Ramos (cell line): ENCODE measurements at regions not wholly inside any gene's neighbourhood (a gene's known extent, or its start where the extent isn't known, plus 50 kb on each side); places are given as distances from the start of the nearest gene placed in this dataset.

ENCODE experiments used
- in situ Hi-C: fragments of 300-500 bp; cut with MboI; formaldehyde crosslinking; loops from one replicate; pipeline ENCODE4 v1.14.3; 2022; ENCODE audit warnings: low sequenced_read_pairs; ENCODE audit not compliant: unreplicated experiment

DNA sequence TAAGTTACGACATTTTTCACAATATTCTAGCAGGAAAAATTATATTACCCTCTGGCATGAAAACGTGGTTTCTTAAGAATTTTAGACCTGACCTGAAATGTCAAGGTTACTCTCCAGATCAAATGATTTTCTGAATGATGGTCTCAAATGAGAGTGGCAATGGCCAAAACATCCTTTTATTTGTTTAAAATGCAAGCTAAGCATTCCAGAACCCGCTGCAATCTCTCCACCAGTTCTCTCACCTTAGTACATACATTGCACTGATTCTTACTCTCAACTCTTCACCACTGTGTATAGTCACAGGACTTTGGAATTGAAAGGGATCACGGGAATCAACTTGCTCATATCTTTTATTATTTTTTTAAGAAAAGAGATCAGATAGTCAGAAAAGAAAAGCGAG is 391.6 kb upstream of the LRATD1 start:
- in situ Hi-C loops: no loop called here

DNA sequence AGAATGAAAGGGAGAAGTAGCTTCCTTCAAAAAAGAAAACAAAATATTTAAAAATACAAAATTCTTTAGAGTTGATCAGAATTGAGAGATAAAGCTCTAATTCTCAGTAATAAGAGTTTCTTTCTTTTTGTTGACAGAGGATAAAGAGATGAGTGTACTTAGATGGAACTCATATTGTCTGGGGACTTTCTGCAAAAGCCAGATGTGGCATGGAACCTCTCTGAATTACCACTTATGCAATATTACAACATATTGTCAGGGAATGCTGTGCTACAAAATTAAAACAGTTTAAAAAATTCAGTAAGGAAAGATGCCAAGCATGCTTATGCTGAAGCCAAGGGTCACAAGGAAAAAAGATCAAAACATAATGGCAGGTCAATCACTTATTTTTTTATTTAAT is 386.6 kb upstream of the LRATD1 start:
- in situ Hi-C loops: no loop called here

DNA sequence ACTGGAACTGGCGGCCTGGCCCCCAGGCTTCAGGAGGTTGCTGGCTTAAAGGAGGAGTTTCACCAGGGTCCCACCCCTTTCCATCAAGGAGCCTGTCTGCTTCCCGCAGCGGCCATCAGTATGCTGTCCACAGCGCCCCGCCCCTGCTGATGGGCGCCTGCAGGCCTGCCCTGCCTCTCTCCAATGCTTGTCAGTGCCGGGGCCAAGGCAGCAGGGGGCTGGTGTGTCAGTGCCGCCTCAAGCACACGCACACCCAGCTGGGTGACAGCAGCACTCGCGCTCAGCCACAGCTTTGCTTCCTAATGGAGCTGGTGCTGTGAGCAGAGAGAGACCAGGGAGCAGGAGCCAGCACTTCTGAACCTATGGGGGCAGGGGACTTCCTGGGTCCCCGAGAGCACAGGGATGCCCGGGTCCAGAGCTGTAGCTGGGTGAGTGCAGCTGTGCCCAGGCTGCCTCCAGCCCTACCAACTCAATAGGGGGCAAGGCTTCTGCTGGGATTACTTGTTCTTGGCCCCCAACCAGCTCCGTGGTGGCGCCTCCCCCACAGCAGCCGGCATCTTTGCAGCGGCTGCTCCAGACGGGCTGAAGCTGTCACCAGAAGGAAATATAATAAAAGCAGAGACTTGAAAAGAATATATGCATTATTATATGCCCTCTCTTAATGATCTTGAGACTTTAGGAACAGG is 377.2 kb upstream of the LRATD1 start:
- in situ Hi-C loops: no loop called here

- in situ Hi-C loops: no loop called here
Observed at GRCh38 chr2:14256890-14257289, 375.6 kb upstream of the LRATD1 start.

DNA sequence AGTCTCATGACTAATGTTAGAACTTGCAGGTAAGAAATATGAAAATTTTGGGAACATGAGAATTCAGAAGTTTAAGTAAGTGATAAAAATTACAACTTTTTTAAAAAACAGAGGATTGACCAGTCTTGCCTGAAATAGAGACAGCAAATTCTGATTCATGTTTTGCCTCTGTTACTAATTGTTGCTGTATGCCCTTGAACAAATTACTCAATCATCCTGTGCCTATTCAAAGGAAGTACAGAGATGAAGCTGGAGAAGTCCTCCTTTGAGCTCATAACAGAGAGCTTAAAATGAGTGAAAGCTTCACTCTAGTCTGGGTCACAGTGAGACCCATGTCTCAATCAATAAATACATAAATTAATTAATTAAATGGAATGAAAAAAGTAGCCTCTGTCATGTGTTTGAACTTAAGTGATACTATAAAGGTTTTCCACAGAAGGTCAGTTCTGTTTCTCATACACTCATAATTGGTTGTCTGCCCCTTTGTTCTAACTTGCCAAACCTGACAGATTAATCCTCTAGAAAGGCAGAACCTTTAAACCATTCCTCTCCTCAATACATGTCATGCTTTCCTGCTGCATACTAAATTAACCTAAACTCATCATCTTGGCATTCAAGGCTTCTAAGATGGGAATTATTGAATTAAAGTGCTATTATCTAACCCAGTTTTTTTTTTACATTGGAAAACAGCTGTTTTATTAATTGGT is 374.6 kb upstream of the LRATD1 start:
- in situ Hi-C loops: no loop called here

- in situ Hi-C loops: no loop called here
Observed at GRCh38 chr2:14261771-14262170, 370.7 kb upstream of the LRATD1 start.

DNA sequence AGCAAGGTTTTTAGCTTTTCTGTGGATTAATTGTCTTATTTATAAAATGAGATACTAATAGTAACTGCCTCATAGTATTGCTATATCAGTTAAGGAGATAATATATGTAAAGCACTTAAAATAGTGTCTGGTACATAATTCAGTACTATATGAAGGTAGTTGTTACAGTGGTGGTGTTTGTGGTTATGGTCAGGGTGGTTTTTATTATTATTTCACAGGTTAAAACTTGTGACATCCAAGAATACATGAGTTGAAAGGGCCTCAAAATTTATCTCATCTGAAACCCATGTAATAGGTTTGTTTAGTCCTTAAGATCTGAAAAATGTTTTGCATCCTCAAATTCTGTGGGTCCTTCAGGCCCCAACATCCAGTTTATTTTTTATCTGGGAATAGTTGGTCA is 369.5 kb upstream of the LRATD1 start:
- in situ Hi-C loops: no loop called here

DNA sequence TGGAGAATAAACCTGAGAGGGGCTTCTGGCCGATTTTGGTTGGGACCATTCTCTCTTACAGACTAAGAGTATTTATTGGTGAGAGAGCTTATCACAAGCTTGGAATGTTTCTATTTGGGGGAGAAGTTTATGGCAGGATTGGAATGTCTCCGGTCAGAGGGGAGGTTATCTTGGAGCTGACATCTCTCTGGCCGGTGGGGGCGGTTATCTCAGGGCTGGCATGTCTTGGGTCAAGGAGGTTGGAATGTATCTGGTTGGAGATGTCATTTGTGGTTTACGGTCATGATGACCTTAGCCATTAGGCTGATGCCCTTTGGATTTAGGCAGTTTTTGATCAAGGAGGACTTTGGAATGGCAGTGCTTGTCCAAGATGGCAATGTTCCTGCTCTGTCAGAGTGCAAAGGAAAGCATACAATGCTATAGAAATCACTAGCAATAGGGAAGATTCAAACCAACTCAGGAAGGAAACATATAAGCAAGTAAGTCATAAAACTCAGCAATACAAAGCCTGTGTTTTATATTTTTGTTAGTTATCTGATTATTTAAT is 362.4 kb upstream of the LRATD1 start:
- in situ Hi-C loops: no loop called here

DNA sequence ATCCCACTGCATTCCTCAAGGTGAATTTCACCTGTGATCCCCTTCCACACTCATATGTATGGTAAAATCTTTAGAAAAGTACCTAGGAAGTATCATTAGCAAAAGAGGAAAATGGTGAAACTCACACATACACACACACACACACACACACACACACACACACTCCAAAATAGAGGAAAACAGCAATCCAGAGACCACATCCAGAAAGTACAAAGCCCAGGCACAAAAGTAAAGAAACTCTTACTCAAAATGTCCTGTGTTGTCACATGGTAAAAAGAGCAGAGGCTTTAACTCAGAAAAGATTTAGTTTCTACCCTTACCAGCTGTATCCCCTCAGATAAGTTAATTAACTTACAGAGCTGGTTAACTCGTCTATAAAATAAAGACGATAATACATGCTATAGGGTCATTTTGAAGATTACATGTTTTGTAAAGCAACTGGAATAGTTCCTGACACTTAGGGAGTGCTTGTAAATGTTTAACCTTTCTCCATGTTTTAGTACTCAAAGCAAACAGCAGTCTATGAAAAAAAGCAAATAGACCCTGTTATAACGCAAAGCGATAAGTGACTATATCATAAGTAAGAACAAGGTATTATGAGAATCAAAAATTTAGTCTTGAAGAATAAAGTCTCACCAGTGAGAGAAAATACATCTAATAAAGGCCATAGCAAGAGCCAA is 360.0 kb upstream of the LRATD1 start:
- in situ Hi-C loops: no loop called here

DNA sequence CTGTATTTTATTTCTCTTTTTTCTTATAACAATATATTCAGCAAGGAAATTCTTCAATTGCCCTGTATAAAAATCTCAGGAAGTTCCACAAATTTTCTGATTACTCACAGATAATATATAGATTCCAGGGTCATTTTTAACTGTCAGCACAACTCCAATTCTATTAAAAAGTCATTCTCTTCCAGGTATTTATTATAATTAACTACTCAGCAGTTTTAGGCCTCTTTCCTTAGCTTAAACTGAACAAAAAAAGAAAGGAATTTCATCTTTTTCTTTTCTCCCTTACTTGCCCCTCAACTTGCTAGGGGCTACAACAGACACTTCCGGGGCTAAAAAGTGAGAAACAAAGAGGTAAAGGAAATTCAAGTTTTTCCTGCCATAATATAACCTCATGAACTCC is 358.9 kb upstream of the LRATD1 start:
- in situ Hi-C loops: no loop called here

DNA sequence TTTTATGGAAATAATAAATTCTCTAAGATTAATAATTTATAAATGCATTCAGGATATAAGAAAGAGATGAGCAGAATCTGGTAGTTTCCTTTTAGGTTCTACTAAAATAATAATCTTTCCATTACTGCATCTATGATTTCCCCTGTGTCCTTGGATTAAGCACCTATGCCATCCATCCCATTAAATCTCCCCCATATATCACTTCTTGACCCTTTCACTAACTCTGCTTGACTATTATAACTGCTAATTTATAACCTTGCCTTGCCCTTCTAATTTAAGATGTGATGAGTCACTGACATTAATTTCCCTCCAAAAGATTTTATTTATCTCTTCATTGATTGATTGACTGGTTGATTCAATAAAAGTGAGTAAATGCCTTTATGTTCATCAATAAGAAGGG is 348.3 kb upstream of the LRATD1 start:
- in situ Hi-C loops: no loop called here

GRCh38 chr2:14285812-14286211 is 346.7 kb upstream of the LRATD1 start:
- in situ Hi-C loops: no loop called here

- in situ Hi-C loops: no loop called here
Observed at GRCh38 chr2:14288016-14288415, 344.5 kb upstream of the LRATD1 start.

GRCh38 chr2:14292964-14293363 is 339.6 kb upstream of the LRATD1 start:
- in situ Hi-C loops: no loop called here

DNA sequence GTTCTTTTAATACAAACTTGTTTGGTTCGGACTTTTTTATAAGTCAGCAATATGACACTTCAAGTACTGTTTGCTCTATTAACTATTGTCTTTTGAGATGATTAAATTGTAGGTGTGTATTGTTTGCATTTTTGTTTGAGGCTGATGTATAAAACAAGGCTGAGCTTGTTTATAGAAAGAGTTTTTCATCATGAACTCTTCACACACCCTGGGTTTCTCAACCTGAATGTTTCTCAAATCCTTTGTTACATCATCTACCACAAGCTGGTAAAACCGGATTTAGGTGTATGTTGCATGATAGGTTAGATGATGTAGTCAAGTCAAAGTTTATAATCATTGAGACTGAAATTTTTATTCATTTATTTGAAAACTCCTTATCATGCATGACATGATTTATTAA is 335.2 kb upstream of the LRATD1 start:
- in situ Hi-C loops: no loop called here

- in situ Hi-C loops: no loop called here
Observed at GRCh38 chr2:14297906-14298305, 334.6 kb upstream of the LRATD1 start.

DNA sequence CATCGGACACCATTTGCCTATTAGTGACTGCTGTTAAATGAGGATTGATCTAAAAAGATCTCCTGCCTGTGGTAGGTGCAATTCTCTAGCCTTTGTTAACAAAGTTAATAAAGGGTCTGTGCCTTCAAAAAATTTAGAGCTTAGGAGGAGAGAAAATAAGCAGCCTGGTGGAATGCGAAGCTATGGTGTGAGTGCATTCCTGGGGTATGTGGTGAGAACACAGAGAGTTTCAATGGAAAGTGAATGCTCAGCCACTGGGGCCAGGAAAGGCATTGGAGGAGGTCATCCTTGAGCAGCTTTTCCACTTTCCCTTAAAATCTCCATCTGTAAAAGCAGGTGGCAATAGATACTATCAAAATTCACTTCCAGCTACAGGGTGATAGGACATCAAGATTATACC is 331.2 kb upstream of the LRATD1 start:
- in situ Hi-C loops: no loop called here

GRCh38 chr2:14303366-14304115 is 329.0 kb upstream of the LRATD1 start:
- in situ Hi-C loops: no loop called here

DNA sequence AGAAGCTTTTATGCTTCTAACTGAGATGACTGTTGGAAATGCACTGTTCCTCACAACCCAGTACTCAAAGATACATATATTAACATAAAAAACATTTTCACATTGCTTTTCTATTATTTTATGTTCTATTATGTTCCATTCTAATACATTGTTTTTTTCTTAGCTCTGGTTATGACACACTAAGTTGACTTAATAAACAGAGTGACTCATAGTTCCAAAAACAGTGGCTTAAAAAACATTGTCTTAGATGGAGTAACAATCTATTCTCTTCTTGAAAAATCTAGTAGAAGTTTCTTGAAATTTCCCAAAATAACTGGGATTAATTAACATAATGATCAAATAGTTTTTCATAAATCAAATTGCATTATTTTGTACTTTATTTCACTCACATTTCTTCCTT is 328.2 kb upstream of the LRATD1 start:
- in situ Hi-C loops: no loop called here

DNA sequence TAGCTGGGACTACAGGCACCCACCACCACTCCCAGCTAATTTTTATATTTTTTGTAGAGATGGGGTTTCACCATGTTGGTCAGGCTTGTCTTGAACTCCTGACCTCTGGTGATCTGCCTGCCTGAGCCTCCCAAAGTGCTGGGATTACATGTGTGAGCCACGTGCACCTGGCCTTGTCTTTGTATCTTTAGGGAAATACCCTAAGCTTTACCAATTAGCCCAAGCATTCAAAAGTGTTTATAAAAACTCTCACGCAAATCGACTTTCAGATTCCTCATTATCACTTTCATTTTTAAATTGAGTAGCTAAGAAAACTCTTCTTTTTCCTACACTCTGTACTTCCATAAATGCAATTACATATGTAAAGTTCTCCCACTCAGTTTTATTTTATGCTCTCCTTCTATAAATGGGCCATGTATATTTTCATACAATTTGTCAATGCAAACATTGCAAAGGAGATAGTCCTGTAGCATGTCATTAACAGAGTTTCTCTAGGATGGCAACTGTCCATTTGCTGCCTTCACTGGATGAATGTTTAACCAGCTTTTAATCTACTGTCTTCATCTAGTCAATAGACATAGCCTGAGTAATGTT is 326.2 kb upstream of the LRATD1 start:
- in situ Hi-C loops: no loop called here
